DND-41 (cell line): ENCODE measurements at regions not wholly inside any gene's neighbourhood (a gene's known extent, or its start where the extent isn't known, plus 50 kb on each side); places are given as distances from the start of the nearest gene placed in this dataset.
"Not testable (repeated sequence)": the region's sequence is repeated elsewhere in the genome, so short reads cannot be mapped to it uniquely, and the experiment has no call there.

Experiments
- ATAC-seq: fragments of 200-7000 bp; cut with Tn5 transposase; 3 replicates; pipeline ENCODE4 v1.9.1; 2021; ENCODE audit warnings: low read depth; ENCODE audit not compliant: insufficient read depth
- DNase-seq: peaks from one replicate; pipeline ENCODE4 v3.0.0-alpha.2; 2020
- H2AFZ ChIP-seq: 2 replicates; pipeline ENCODE4 v1.6.0; 2012; ENCODE audit warnings: low read depth, low read length
- H3K27ac ChIP-seq: 2 replicates; pipeline ENCODE4 v1.5.1; 2012; ENCODE audit warnings: low read length, inconsistent platforms
- H3K27me3 ChIP-seq: fragments of 200-600 bp; sonication (generic); 2 replicates; pipeline ENCODE4 v1.6.0; 2012; ENCODE audit warnings: low read length, mild to moderate bottlenecking, inconsistent platforms; ENCODE audit not compliant: insufficient read depth, poor library complexity
- H3K36me3 ChIP-seq: 2 replicates; pipeline ENCODE4 v1.5.1; 2012; ENCODE audit warnings: low read length, inconsistent platforms; ENCODE audit not compliant: insufficient read depth
- H3K4me1 ChIP-seq: 2 replicates; pipeline ENCODE4 v1.5.1; 2012; ENCODE audit warnings: mild to moderate bottlenecking, low read length; ENCODE audit not compliant: insufficient read depth
- H3K4me2 ChIP-seq: 2 replicates; pipeline ENCODE4 v1.6.0; 2012; ENCODE audit warnings: mild to moderate bottlenecking, moderate library complexity, low read length, inconsistent platforms; ENCODE audit not compliant: insufficient read depth
- H3K4me3 ChIP-seq, 2 experiments: fragments of 200-600 bp in 1 of 2; shearing (Covaris generic) in 1 of 2; 2 replicates each; pipeline ENCODE4 v1.5.1; 2012 to 2016; ENCODE audit warnings: inconsistent platforms in 2 of 2, low read length in 2 of 2, mild to moderate bottlenecking in 2 of 2, low read depth in 1 of 2, moderate library complexity in 1 of 2
- H3K79me2 ChIP-seq: 2 replicates; pipeline ENCODE4 v1.6.0; 2012; ENCODE audit warnings: low read length, inconsistent platforms; ENCODE audit not compliant: insufficient read depth
- H3K9ac ChIP-seq: 2 replicates; pipeline ENCODE4 v1.6.0; 2012; ENCODE audit warnings: low read depth, mild to moderate bottlenecking, inconsistent platforms, low read length, moderate library complexity
- H3K9me3 ChIP-seq: 2 replicates; pipeline ENCODE4 v1.5.1; 2012; ENCODE audit warnings: low read length, moderate library complexity, mild to moderate bottlenecking, inconsistent platforms; ENCODE audit not compliant: insufficient read depth, severe bottlenecking
- H4K20me1 ChIP-seq: 2 replicates; pipeline ENCODE4 v1.6.0; 2012; ENCODE audit warnings: low read length; ENCODE audit not compliant: insufficient read depth
- EZH2 ChIP-seq: IDR thresholded peaks from 3 replicates; pipeline ENCODE4 v1.6.1; 2012; ENCODE audit warnings: borderline replicate concordance, low read depth, mild to moderate bottlenecking, moderate library complexity, low read length, inconsistent platforms; ENCODE audit not compliant: severe bottlenecking
- TF ChIP-seq, protein P1 (sequence below): IDR thresholded peaks from 2 replicates; pipeline ENCODE4 v1.5.1; 2012; ENCODE audit warnings: borderline replicate concordance, low read length, moderate library complexity, mild to moderate bottlenecking; ENCODE audit not compliant: poor library complexity, severe bottlenecking; ENCODE audit errors: extremely low read depth

DNA sequence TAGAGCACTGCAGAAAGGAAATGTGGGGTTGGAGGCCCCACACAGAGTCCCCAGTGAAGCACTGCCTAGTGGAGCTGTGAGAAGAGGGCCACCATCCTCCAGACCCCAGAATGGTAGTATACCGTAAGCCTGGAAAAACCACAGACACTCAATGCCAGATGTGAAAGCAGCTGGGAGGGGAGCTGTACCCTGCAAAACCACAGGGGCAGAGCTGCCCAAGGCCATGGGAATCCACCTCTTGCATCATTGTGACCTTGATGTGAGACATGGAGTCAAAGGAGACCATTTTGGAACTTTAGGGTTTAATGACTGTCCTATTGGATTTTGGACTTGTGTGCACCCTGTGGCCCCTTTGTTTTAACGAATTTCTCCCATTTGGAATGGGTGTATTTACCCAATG is 75.3 kb upstream of the SERPINE2 start:
- Histone ChIP-seq H2AFZ (no peak overlapping the region), H3K27me3 (no peaks in the 10 kb centered on the region), H3K27ac (no peak overlapping the region), H3K9ac (no peak overlapping the region), H3K79me2 (no peaks in the 10 kb centered on the region), H3K4me1 (no peaks in the 10 kb centered on the region), H3K9me3 (no peaks in the 10 kb centered on the region), H3K4me2 (no peak overlapping the region), H3K4me3 (no peak overlapping the region), H3K36me3 (no peaks in the 10 kb centered on the region), H4K20me1 (no peaks in the 10 kb centered on the region)
- DNase-seq (peak; percentile 7), ATAC-seq (no peak; the same call in 2 of the 3 replicates)
- no peak for TF ChIP-seq EZH2
- TF ChIP-seq, protein P1, sequence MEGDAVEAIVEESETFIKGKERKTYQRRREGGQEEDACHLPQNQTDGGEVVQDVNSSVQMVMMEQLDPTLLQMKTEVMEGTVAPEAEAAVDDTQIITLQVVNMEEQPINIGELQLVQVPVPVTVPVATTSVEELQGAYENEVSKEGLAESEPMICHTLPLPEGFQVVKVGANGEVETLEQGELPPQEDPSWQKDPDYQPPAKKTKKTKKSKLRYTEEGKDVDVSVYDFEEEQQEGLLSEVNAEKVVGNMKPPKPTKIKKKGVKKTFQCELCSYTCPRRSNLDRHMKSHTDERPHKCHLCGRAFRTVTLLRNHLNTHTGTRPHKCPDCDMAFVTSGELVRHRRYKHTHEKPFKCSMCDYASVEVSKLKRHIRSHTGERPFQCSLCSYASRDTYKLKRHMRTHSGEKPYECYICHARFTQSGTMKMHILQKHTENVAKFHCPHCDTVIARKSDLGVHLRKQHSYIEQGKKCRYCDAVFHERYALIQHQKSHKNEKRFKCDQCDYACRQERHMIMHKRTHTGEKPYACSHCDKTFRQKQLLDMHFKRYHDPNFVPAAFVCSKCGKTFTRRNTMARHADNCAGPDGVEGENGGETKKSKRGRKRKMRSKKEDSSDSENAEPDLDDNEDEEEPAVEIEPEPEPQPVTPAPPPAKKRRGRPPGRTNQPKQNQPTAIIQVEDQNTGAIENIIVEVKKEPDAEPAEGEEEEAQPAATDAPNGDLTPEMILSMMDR: no peak

- not testable (repeated sequence) for H4K20me1 ChIP-seq, H3K4me1 ChIP-seq, H3K4me2 ChIP-seq, H3K9ac ChIP-seq, ATAC-seq, H3K4me3 ChIP-seq, H3K79me2 ChIP-seq, H3K27me3 ChIP-seq, H2AFZ ChIP-seq, DNase-seq, H3K36me3 ChIP-seq, H3K9me3 ChIP-seq, H3K27ac ChIP-seq
Observed at GRCh38 chr2:224113930-224114329, 74.8 kb upstream of the SERPINE2 start.

- no peak for TF ChIP-seq EZH2
- TF ChIP-seq, protein P1: no peak
- no peaks in the 10 kb centered on the region for H3K27me3 ChIP-seq
- H3K4me1 ChIP-seq: no peaks in the 10 kb centered on the region
- no peak overlapping the region for H3K9ac ChIP-seq
- no peaks in the 10 kb centered on the region for H3K36me3 ChIP-seq
- H3K9me3 ChIP-seq: no peaks in the 10 kb centered on the region
- H2AFZ ChIP-seq: no peak overlapping the region
- no peak overlapping the region for H3K4me2 ChIP-seq
- no peak overlapping the region for H3K4me3 ChIP-seq
- ATAC-seq: no peak
- DNase-seq: no peak
- H3K27ac ChIP-seq: no peak overlapping the region
- H3K79me2 ChIP-seq: no peaks in the 10 kb centered on the region
- no peaks in the 10 kb centered on the region for H4K20me1 ChIP-seq
Observed at GRCh38 chr2:224111576-224111975, 72.5 kb upstream of the SERPINE2 start.

GRCh38 chr2:224110811-224111210 is 71.7 kb upstream of the SERPINE2 start:
- ATAC-seq (no peak), DNase-seq (no peak)
- no peak overlapping the region for H3K27ac ChIP-seq
- no peak overlapping the region for H2AFZ ChIP-seq
- no peaks in the 10 kb centered on the region for H3K9me3 ChIP-seq
- H3K4me1 ChIP-seq: no peaks in the 10 kb centered on the region
- no peak overlapping the region for H3K9ac ChIP-seq
- H3K4me3 ChIP-seq: no peak overlapping the region
- no peak overlapping the region for H3K4me2 ChIP-seq
- no peaks in the 10 kb centered on the region for H3K79me2 ChIP-seq
- H3K27me3 ChIP-seq: no peaks in the 10 kb centered on the region
- H3K36me3 ChIP-seq: no peaks in the 10 kb centered on the region
- no peaks in the 10 kb centered on the region for H4K20me1 ChIP-seq
- no peak for TF ChIP-seq EZH2
- TF ChIP-seq, protein P1: no peak
